Epidermal melanocyte (primary cell): ENCODE measurements at regions not wholly inside any gene's neighbourhood (a gene's known extent, or its start where the extent isn't known, plus 50 kb on each side); places are given as distances from the start of the nearest gene placed in this dataset.
"Not testable (repeated sequence)": the region's sequence is repeated elsewhere in the genome, so short reads cannot be mapped to it uniquely, and the experiment has no call there.

ENCODE experiments used
- DNase-seq: peaks from one replicate; pipeline ENCODE4 v3.0.0; 2011; ENCODE audit warnings: low spot score; ENCODE audit not compliant: insufficient read length

GRCh38 chr3:177827511-177828207, 630.4 kb upstream of the TBL1XR1 start:
- DNase-seq = no peak

DNA sequence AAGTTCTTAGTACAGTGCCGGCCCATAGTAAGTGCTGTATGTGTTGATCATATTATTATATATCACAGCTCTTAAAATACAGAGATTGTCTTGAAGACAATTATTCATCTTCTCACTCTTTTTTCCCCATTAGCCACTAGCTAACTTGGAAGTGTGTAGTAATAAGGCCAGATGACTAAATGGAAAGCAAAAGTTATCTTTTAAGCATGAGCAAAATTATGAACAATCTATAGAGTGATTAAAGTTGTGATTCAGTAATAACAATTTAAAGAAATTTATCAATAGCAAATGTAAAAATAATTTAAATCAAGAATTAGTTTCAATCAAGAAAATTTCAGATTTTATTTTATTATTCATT, 630.9 kb upstream of the TBL1XR1 start:
- DNase-seq = no peak

DNA sequence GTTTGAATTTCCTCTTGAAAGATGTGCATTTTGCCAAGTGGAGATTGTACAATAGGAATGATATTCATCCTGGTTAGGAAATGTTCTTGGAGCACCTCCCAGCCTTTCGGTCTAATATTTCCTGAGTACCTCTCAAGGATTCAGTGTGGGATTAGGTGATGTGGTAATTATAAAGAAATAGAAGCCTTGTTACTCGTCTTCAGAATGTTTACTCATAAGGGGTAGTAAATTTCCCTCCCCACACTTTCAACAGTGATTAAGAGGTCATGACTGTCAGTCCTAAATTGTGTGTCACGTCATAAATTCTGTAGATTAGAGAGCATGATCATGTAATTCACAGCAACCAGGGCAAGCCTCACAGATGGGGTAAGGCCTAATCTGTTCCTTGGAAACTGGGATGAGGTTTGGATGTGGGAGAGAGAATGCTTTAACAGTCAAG, 633.1 kb upstream of the TBL1XR1 start:
- DNase-seq = no peak

DNA sequence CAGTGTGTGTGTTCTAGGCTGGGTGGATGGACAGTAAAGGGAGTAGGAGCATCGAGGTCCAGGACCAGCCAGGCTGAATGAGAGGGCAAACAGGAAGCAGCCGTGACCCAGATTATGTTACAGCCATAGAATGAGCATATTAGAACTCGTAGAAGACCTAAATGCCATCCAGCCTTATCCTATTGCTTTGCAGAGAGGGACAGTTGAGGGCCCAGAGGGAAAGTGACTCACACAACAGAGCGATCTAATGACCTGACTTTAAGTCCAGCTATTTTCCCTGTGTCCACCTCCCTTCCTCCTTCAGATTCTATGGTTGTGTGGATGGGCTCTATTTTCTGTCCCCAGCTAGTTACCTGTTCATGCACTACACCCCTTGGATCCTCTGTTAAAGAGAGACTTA, 634.1 kb upstream of the TBL1XR1 start:
- DNase-seq = no peak

DNA sequence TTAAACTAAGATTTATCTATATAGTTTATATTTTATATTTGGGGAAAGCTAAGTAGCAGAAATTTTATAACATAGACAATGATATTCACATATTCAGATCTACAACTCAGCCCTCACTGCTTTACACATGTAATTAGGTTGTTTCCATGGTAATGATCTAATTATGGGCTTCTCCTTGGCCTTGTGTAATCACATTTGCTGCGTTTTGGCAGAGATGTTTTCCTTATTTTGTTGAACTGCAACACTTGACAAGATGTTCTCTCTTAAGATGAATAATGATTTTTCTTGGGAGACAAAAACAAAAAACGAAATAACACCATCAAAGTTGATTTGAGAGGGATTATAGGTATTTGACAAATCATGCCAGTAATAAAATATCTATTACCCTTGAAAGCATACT, 635.6 kb upstream of the TBL1XR1 start:
- DNase-seq = no peak

GRCh38 chr3:177833332-177833731, 636.0 kb upstream of the TBL1XR1 start:
- no peak for DNase-seq

DNA sequence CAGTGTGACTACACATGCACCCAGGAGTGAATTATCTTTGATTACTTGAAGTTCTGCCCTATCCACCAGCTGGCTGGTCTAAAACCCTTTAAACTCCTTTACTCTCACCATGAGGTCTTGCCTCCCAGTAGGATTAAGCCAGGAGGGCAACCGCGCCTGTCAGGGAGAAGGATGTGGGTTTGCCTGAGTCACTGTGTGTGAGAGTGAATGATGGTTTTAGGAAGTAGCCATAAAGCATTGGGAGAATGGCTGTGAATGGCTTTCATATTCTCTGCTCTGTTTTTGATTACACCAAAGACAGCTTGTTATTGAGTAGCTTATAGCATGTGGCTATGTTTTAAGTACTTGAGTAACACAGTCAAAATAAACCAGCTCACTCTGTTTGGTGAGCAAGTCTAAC, 637.7 kb upstream of the TBL1XR1 start:
- no peak for DNase-seq

GRCh38 chr3:177835917-177836316, 638.6 kb upstream of the TBL1XR1 start:
- no peak for DNase-seq

GRCh38 chr3:177836671-177837070, 639.4 kb upstream of the TBL1XR1 start:
- no peak for DNase-seq

DNA sequence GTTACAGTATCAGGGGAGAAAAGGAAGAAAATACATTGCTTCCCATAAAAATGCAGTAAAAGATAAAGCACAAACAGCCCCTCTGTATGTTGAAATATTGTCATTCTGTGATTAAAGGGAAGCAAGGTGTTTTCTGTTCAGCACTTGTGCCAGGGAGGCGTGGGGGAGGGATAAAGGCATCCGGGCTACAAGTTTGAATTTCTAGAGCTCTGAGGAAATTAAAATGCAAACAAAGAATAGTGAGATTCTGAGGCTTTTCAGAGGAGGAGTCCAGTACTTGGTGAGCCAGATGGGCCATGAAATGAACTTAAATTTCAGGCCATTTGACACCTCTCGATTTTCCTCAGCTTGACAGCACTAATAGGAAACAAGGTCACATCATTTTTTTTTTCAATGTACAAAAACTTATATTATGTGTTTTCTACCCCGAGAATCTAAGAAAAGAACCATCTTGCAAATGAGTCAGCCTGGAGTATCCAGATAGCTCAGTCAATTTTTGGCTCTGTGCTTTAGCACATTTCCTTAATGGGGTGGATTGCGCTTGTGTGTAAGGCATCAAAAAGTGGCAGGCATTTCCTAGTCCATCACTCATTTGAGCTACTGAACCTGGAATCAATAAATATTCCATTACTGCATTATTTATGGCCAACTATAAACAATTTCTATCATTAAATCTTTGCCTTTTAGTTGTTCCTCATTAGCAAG, 640.8 kb upstream of the TBL1XR1 start:
- no peak for DNase-seq

- DNase-seq = no peak
Measured at GRCh38 chr3:177838766-177839350, 641.6 kb upstream of the TBL1XR1 start.

DNA sequence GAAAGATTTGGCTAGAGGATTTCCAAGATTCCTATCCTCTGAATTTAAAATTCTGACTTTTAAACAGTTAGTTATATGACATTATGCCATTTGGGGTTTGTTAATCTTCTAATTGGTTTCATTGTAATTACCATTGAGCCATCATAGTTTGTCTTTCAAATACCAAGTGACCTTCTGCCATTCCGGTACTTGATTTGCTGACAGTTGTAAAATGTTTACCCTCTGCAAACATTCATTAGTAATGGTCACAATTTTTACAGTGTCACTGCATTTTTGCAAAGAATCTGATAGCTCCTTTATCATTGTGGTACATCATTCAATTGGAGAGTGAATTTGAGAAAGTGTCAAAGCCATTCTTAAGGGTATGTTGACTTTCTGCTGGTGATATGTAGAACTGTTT, 645.0 kb upstream of the TBL1XR1 start:
- DNase-seq = no peak

DNA sequence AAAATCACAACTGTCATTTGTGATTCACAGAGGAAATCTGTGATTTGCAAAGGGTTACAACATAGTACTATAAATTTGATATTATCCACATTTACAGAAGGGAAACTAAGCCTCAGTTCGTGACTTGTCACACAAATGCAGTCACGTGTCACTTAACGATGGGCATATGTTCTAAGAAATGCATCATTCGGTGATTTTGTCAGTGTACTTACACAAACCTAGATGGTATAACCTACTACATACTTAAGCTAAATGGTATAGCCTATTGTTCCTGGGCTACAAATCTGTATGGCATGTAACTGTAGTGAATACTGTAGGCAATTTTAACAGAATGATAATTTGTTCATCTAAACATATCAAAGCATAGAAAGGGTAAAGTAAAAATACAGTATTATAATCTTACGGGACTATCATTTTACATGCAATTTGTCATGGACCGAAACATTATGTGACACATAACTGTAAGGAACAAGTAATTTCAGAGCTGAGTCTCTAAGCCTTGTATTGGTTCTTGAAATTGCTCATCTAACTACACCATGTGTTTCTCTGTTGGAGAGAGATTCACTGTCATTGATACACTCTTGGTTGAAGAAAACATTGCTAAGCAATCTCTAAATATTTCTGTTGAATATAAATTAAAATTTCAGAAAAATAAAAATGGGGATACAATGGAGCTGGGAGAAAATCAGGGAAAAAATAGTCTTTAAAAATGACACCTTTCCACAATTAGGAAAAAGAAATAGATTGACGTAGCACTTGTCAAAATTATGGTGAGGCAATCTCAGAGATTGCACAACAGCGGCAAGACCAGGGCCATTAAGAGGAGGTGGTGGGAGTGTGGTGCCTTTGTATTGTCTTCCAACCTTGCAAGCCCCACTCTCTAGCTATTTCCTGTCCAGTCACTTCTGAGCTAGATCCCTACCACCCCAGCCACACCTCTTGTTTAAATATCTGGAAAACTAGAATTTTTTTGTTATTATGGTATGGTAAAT, 645.8 kb upstream of the TBL1XR1 start:
- no peak for DNase-seq

GRCh38 chr3:177852001-177852807, 654.9 kb upstream of the TBL1XR1 start:
- DNase-seq = no peak

- no peak for DNase-seq
Measured at GRCh38 chr3:177855021-177855420, 657.7 kb upstream of the TBL1XR1 start.

- no peak for DNase-seq
Measured at GRCh38 chr3:177860184-177860583, 662.9 kb upstream of the TBL1XR1 start.

DNA sequence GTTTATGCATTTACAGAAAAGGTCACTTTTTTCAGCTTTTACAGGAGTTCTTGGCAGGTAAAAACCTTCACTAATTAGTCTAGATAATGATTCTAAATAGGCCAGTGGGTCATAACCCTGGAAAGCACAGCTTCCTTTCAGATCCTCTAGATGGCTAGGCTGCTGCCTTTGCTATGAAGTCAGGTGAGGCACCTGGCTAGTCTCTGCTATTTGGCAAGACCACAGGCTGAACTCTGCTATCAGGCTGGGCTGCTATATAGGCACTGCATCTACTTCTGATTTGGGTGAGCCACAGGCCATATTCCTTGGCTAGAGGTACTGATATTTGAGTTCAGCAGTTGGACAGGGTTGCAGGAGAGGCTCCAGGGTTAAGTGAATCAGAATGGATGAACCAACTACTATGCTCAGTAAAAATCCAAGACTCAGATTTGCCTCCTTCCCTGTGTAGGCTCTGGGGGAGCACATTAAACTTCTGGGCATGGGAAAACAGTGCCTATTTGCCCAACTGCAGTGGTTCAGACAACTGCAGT, 665.7 kb upstream of the TBL1XR1 start:
- no peak for DNase-seq

- not testable (repeated sequence) for DNase-seq
Measured at GRCh38 chr3:177871267-177871666, 665.0 kb upstream of the KCNMB2 start.

DNA sequence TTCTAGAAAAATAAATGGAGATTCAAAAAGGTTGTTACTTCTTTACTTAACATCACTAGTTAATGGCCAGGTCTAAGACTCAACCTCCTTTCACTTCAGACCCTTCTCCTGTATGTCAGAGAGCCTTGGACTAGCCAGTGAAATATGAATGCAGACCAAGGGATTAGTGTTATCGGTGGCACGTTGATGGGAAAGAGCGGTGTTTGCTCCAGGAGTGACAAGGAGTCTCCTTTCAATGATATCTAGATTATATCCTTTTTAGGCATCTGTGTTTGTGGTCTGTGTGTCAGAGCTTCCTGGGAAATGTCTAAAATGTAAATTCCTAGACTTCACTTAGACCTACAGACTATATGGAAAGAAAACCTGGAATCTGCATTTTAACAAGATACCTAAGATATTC, 658.0 kb upstream of the KCNMB2 start:
- no peak for DNase-seq

GRCh38 chr3:177878957-177879356, 657.3 kb upstream of the KCNMB2 start:
- no peak for DNase-seq

GRCh38 chr3:177881351-177881750, 654.9 kb upstream of the KCNMB2 start:
- no peak for DNase-seq
